ENCODE measurements at regions not wholly inside any gene's neighbourhood (a gene's known extent, or its start where the extent isn't known, plus 50 kb on each side); places are given as distances from the start of the nearest gene placed in this dataset.

DNA sequence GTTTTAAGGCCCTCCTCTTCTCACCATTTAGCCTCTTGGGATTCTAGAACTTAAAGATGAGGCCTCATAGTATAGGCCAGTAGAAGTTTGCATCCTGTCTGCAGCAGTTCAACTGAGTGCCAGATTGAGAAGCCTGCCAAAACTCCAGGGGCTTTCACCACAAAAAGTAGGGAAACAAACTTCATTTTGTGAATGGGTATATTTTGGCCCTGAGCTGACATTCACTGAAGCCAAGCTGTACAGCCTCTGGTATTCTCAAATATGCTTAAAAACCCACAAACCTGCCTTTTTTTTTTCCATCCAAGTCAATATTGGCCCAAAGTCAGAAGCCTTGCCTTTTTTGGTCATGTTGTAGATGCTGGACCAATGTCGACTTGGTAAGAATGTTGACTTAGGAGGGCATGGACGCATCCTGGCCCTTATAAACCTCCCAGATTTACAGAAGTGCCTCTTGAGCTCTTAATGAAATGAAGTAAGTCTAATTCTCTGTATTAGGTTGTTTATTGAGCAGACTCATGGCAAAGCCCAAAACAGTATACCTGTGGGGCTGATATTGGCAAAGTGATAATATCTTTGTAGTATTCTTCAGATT, 337.5 kb downstream of the CHRM3 start:
- TF ChIP-seq, protein P1, sequence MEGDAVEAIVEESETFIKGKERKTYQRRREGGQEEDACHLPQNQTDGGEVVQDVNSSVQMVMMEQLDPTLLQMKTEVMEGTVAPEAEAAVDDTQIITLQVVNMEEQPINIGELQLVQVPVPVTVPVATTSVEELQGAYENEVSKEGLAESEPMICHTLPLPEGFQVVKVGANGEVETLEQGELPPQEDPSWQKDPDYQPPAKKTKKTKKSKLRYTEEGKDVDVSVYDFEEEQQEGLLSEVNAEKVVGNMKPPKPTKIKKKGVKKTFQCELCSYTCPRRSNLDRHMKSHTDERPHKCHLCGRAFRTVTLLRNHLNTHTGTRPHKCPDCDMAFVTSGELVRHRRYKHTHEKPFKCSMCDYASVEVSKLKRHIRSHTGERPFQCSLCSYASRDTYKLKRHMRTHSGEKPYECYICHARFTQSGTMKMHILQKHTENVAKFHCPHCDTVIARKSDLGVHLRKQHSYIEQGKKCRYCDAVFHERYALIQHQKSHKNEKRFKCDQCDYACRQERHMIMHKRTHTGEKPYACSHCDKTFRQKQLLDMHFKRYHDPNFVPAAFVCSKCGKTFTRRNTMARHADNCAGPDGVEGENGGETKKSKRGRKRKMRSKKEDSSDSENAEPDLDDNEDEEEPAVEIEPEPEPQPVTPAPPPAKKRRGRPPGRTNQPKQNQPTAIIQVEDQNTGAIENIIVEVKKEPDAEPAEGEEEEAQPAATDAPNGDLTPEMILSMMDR (IDR thresholded peaks at IDR 0.05), result no peak
- TF ChIP-seq, protein P2, sequence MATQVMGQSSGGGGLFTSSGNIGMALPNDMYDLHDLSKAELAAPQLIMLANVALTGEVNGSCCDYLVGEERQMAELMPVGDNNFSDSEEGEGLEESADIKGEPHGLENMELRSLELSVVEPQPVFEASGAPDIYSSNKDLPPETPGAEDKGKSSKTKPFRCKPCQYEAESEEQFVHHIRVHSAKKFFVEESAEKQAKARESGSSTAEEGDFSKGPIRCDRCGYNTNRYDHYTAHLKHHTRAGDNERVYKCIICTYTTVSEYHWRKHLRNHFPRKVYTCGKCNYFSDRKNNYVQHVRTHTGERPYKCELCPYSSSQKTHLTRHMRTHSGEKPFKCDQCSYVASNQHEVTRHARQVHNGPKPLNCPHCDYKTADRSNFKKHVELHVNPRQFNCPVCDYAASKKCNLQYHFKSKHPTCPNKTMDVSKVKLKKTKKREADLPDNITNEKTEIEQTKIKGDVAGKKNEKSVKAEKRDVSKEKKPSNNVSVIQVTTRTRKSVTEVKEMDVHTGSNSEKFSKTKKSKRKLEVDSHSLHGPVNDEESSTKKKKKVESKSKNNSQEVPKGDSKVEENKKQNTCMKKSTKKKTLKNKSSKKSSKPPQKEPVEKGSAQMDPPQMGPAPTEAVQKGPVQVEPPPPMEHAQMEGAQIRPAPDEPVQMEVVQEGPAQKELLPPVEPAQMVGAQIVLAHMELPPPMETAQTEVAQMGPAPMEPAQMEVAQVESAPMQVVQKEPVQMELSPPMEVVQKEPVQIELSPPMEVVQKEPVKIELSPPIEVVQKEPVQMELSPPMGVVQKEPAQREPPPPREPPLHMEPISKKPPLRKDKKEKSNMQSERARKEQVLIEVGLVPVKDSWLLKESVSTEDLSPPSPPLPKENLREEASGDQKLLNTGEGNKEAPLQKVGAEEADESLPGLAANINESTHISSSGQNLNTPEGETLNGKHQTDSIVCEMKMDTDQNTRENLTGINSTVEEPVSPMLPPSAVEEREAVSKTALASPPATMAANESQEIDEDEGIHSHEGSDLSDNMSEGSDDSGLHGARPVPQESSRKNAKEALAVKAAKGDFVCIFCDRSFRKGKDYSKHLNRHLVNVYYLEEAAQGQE (IDR thresholded peaks at IDR 0.05; ENCODE audit: insufficient read depth in 1 of 2, low read depth in 2 of 2, low read length in 1 of 2), result no peak
- no peak for TF ChIP-seq POLR2AphosphoS5 (IDR thresholded peaks at IDR 0.05; ENCODE audit: low read depth, low read length)
